ENCODE measurements at regions not wholly inside any gene's neighbourhood (a gene's known extent, or its start where the extent isn't known, plus 50 kb on each side); places are given as distances from the start of the nearest gene placed in this dataset.

DNA sequence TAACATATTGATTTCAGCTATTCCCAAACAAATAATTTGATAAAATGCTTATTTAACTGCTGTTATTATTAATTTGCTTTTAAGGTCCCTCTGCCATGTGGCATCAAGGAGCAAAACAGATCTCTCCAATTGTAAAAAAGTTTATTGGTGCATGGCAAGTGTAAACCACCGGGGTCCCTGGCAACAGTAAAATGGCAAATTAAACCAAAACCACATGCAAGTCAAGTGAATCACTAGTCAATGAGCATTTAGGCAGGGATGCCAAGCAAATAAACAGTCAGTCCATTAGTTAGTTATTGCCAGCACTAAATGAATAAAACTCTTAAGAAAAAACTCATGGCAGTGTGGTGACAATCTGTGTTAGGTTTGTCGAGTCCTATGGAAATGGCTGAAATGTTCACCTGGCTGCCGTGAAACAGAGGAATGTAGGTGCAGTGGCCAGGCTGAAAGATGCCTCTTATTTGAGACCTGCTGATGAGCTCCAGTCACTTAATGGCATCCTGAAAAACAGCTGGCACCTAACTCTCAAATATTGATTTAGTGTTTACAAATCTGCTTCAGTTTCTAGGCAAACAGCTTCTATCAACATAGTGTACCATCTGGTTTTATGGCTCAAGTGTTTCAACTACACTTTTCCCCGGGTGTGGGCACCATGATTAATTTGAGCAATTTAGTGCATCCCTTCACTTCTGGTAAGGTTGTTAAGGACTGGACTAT, 296.5 kb upstream of the ITGA1 start:
- TF ChIP-seq NRF1 (IDR thresholded peaks at IDR 0.05; ENCODE audit: low read depth, low read length) (no peak), POLR2AphosphoS5 (IDR thresholded peaks at IDR 0.05; ENCODE audit: low read depth, low read length) (no peak), EP300 (IDR thresholded peaks at IDR 0.05; ENCODE audit: borderline replicate concordance in 1 of 2, low read depth in 1 of 2, low read length in 1 of 2) (no peak), EZH2phosphoT487 (IDR thresholded peaks at IDR 0.05; ENCODE audit: borderline replicate concordance, low read depth) (no peak), FOXJ3 (CRISPR knock-in tag; IDR thresholded peaks at IDR 0.05) (no peak), MXI1 (IDR thresholded peaks at IDR 0.05; ENCODE audit: low read depth, low read length) (no peak)
- TF ChIP-seq, protein P1, sequence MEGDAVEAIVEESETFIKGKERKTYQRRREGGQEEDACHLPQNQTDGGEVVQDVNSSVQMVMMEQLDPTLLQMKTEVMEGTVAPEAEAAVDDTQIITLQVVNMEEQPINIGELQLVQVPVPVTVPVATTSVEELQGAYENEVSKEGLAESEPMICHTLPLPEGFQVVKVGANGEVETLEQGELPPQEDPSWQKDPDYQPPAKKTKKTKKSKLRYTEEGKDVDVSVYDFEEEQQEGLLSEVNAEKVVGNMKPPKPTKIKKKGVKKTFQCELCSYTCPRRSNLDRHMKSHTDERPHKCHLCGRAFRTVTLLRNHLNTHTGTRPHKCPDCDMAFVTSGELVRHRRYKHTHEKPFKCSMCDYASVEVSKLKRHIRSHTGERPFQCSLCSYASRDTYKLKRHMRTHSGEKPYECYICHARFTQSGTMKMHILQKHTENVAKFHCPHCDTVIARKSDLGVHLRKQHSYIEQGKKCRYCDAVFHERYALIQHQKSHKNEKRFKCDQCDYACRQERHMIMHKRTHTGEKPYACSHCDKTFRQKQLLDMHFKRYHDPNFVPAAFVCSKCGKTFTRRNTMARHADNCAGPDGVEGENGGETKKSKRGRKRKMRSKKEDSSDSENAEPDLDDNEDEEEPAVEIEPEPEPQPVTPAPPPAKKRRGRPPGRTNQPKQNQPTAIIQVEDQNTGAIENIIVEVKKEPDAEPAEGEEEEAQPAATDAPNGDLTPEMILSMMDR (IDR thresholded peaks at IDR 0.05) = no peak
